SH-SY5Y (cell line): ENCODE measurements at regions not wholly inside any gene's neighbourhood (a gene's known extent, or its start where the extent isn't known, plus 50 kb on each side); places are given as distances from the start of the nearest gene placed in this dataset.

Experiments
- GATA2 ChIP-seq: IDR thresholded peaks from 2 replicates; pipeline ENCODE4 v1.6.1; 2011; ENCODE audit warnings: mild to moderate bottlenecking, low read depth, low read length
- GATA3 ChIP-seq: IDR thresholded peaks from 2 replicates; pipeline ENCODE4 v1.6.1; 2011; ENCODE audit warnings: low read depth, mild to moderate bottlenecking, low read length, moderate library complexity

DNA sequence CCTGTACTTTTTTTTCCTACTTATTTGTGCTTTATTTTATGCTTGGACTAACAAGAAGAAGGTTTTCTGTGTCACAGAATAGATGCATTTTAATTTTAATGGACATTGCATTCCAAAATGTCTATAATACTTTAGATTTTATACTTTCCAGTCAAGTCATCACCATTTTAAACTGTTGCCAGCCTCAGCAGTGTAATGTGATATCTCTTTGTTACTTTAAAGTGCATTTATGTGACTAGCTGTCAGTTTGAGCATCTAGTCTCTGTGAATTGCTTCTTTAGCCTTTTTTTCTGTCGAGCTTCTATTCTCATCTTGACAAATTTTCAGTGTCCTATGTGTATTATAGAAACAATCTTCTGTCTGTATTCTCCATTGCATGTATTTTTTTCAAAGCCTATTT is 511.4 kb upstream of the CBLB start:
- TF ChIP-seq GATA2: no peak
- no peak for TF ChIP-seq GATA3
